GM18870 (cell line): ENCODE measurements at regions not wholly inside any gene's neighbourhood (a gene's known extent, or its start where the extent isn't known, plus 50 kb on each side); places are given as distances from the start of the nearest gene placed in this dataset.

ENCODE experiments used
- ATAC-seq: cut with Tn5 transposase; IDR thresholded peaks from one replicate; pipeline ENCODE4 v1.9.1; 2021; ENCODE audit warnings: moderate library complexity; ENCODE audit not compliant: unreplicated experiment

- ATAC-seq, result no peak
Measured at GRCh38 chr7:19235680-19236079, 90.5 kb upstream of the FERD3L start.

GRCh38 chr7:19224951-19225350 lies 79.7 kb upstream of the FERD3L start:
- no peak for ATAC-seq

GRCh38 chr7:19215412-19215811 lies 70.2 kb upstream of the FERD3L start:
- no peak for ATAC-seq

DNA sequence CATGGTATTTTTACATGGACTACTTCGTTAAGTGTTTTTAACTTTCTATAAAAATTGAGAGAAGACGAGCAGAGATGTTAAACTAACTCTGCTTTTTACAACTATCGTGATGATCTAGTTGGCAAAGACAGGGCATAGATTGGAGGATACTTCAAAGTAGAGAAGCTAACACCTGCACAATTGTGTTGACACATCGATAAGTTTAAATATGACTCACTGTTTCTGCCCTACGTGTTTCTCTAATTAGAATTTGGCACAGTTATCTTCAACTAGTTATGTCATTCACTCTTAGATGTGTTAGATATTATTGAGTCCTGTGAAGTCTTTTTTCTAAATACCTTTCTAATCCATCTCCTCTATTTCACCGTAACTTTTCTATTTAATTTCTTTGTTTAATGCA lies 68.5 kb upstream of the FERD3L start:
- no peak for ATAC-seq

- ATAC-seq, result no peak
Measured at GRCh38 chr7:19210893-19211413, 65.7 kb upstream of the FERD3L start.

DNA sequence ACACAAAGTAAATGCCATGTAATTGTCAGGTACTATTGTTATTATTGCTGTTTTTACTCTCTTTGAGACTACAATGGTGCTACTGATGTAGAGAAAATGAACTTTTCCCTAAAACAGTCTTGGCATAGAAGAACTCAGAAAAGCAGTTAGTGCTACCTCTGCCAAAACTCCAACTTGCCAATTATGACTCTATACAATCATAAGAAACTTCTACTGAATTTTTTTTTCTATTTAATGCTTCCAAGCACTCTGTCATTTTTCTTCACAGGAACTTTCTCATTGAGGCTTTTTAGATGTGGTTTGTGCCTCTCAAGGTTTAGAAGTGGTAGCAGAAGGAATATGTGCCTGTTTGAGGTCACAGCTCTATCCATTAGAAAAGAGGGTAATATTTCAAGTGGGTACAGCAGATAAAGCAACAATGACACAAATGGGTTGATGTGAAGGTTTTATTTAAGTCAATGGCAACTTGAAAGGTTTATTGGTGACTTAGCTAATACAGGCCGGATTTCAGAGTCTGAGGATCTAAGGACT lies 64.0 kb upstream of the FERD3L start:
- no peak for ATAC-seq

GRCh38 chr7:19206721-19207120 lies 61.5 kb upstream of the FERD3L start:
- no peak for ATAC-seq

- ATAC-seq, result no peak
Measured at GRCh38 chr7:19203686-19204085, 58.5 kb upstream of the FERD3L start.

DNA sequence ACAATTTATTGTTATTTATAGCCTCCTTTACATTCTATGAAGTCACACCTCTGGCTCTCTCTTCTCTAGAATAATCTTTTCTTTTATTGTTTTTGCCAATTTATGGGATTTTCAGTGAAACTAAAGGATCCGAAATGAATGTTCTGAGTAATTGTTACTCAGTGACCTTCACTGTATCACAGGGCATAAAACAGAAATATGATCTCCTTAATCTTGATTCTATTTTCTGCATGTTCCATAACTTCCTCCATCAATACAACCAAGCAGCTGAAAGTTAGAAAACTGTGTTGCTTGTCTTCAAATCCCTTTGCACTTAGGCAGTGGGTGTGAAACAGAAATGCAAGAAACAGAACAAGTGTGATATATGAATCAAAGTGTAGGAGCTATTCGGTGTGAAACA lies 57.4 kb upstream of the FERD3L start:
- ATAC-seq, result no peak
